Testis (tissue), 2 donors: ENCODE measurements at regions not wholly inside any gene's neighbourhood (a gene's known extent, or its start where the extent isn't known, plus 50 kb on each side); places are given as distances from the start of the nearest gene placed in this dataset.

Source experiments
- CTCF ChIP-seq, 3 experiments: fragments of 450-650 bp in 2 of 3; fragments of 200-600 bp in 1 of 3; sonication (generic) in 1 of 3; IDR thresholded peaks; one replicate each; pipeline ENCODE4 v1.5.1; 2016 to 2019; ENCODE audit warnings: antibody characterized with exemption in 3 of 3, mild to moderate bottlenecking in 2 of 3, moderate library complexity in 1 of 3
- POLR2A ChIP-seq: fragments of 450-650 bp; IDR thresholded peaks from one replicate; pipeline ENCODE4 v1.6.1; 2017; ENCODE audit warnings: antibody characterized with exemption, mild to moderate bottlenecking, moderate library complexity

GRCh38 chr14:34122650-34123049 is 171.8 kb upstream of the EGLN3 start:
- no peak for TF ChIP-seq POLR2A
- TF ChIP-seq CTCF (IDR thresholded peaks at IDR 0.05), result no peak
